Suprapubic skin (tissue), 4 donors: ENCODE measurements at regions not wholly inside any gene's neighbourhood (a gene's known extent, or its start where the extent isn't known, plus 50 kb on each side); places are given as distances from the start of the nearest gene placed in this dataset.

Experiments
- DNase-seq, 2 donors: peaks; one replicate each; pipeline ENCODE4 v3.0.0-alpha.2; 2019; ENCODE audit warnings: low spot score in 2 of 2
- H3K27ac ChIP-seq: fragments of 200-600 bp; sonication (generic); one replicate; pipeline ENCODE4 v1.5.1; 2019
- H3K27me3 ChIP-seq: fragments of 200-600 bp; sonication (generic); one replicate; pipeline ENCODE4 v1.5.1; 2019
- H3K36me3 ChIP-seq: fragments of 200-600 bp; sonication (generic); one replicate; pipeline ENCODE4 v1.5.1; 2019
- H3K4me1 ChIP-seq: fragments of 200-600 bp; sonication (generic); one replicate; pipeline ENCODE4 v1.5.1; 2019
- H3K4me3 ChIP-seq: fragments of 200-600 bp; sonication (generic); one replicate; pipeline ENCODE4 v1.5.1; 2019; ENCODE audit warnings: mild to moderate bottlenecking
- H3K9me3 ChIP-seq: fragments of 200-600 bp; sonication (generic); one replicate; pipeline ENCODE4 v1.5.1; 2019
- CTCF ChIP-seq, 2 donors: fragments of 200-600 bp in 1 of 2; fragments of 450-650 bp in 1 of 2; sonication (generic) in 1 of 2; IDR thresholded peaks; one replicate each; pipeline ENCODE4 v1.5.1; 2016 to 2019; ENCODE audit warnings: antibody characterized with exemption in 2 of 2, mild to moderate bottlenecking in 1 of 2, moderate library complexity in 1 of 2
- EP300 ChIP-seq: sonication (generic); formaldehyde crosslinking; IDR thresholded peaks from one replicate; pipeline ENCODE4 v1.6.1; 2017; ENCODE audit warnings: antibody characterized with exemption
- POLR2A ChIP-seq, 2 donors: fragments of 450-650 bp; IDR thresholded peaks; one replicate each; pipeline ENCODE4 v1.6.1; 2017; ENCODE audit warnings: antibody characterized with exemption in 2 of 2, mild to moderate bottlenecking in 2 of 2, moderate library complexity in 2 of 2
- POLR2AphosphoS5 ChIP-seq, 3 donors: sonication (generic); formaldehyde crosslinking; IDR thresholded peaks; one replicate each; pipeline ENCODE4 v1.6.1; 2017; ENCODE audit warnings: antibody characterized with exemption in 3 of 3
- WGBS: methylation state at CpG from one replicate; pipeline ENCODE4 v1.1.5; 2018; 5-methylcytosine and 5-hydroxymethylcytosine counted together

GRCh38 chrX:3815896-3816664 is 102.6 kb upstream of the PRKX start:
- Histone ChIP-seq H3K9me3 (no peaks in the 10 kb centered on the region), H3K4me3 (peak overlapping the region; percentile 65), H3K27ac (peak overlapping the region; percentile 88), H3K36me3 (no peaks in the 10 kb centered on the region), H3K4me1 (peaks cover 4% of the 10 kb centered on the region), H3K27me3 (no peaks in the 10 kb centered on the region)
- 2% methylated on average over 25 of the region's 50 CpGs for WGBS
- peak; percentile 76 to 80 for DNase-seq
- TF ChIP-seq POLR2A (IDR thresholded peaks at IDR 0.05) (no peak), CTCF (IDR thresholded peaks at IDR 0.05) (no peak), EP300 (no peak), POLR2AphosphoS5 (IDR thresholded peaks at IDR 0.05) (no peak)

- 28% methylated on average over 16 of the region's 16 CpGs for WGBS
- no peak for DNase-seq
- peaks cover under 1% of the 10 kb centered on the region for H3K4me1 ChIP-seq
- H3K27ac ChIP-seq, result no peak overlapping the region
- H3K27me3 ChIP-seq, result no peaks in the 10 kb centered on the region
- TF ChIP-seq POLR2A (IDR thresholded peaks at IDR 0.05) (no peak), EP300 (no peak), CTCF (IDR thresholded peaks at IDR 0.05) (peak in 1 of 2 donors; percentile 52)
- H3K9me3 ChIP-seq, result no peaks in the 10 kb centered on the region
- no peak overlapping the region for H3K4me3 ChIP-seq
- no peaks in the 10 kb centered on the region for H3K36me3 ChIP-seq
These were observed 98.2 kb upstream of the PRKX start for GRCh38 chrX:3811331-3812311.

GRCh38 chrX:3807906-3808305 is 94.5 kb upstream of the PRKX start:
- H3K4me3 ChIP-seq, result no peak overlapping the region
- WGBS, result 42% methylated on average over 4 of the region's 4 CpGs
- H3K36me3 ChIP-seq, result no peaks in the 10 kb centered on the region
- H3K9me3 ChIP-seq, result no peaks in the 10 kb centered on the region
- TF ChIP-seq POLR2A (IDR thresholded peaks at IDR 0.05) (no peak), EP300 (no peak), CTCF (IDR thresholded peaks at IDR 0.05) (no peak), POLR2AphosphoS5 (IDR thresholded peaks at IDR 0.05) (no peak)
- H3K27ac ChIP-seq, result no peak overlapping the region
- no peaks in the 10 kb centered on the region for H3K4me1 ChIP-seq
- no peaks in the 10 kb centered on the region for H3K27me3 ChIP-seq
- DNase-seq, result no peak

GRCh38 chrX:3806630-3807029 is 93.2 kb upstream of the PRKX start:
- Histone ChIP-seq H3K27me3 (no peaks in the 10 kb centered on the region), H3K27ac (no peak overlapping the region), H3K4me1 (no peaks in the 10 kb centered on the region), H3K4me3 (no peak overlapping the region), H3K36me3 (no peaks in the 10 kb centered on the region), H3K9me3 (no peaks in the 10 kb centered on the region)
- DNase-seq, result no peak
- WGBS, result 26% methylated on average over 10 of the region's 10 CpGs
- TF ChIP-seq EP300, result no peak
- TF ChIP-seq POLR2AphosphoS5 (IDR thresholded peaks at IDR 0.05), result no peak
- TF ChIP-seq CTCF (IDR thresholded peaks at IDR 0.05), result no peak
- TF ChIP-seq POLR2A (IDR thresholded peaks at IDR 0.05), result no peak

- TF ChIP-seq POLR2A (IDR thresholded peaks at IDR 0.05) (no peak), EP300 (no peak), POLR2AphosphoS5 (IDR thresholded peaks at IDR 0.05) (no peak), CTCF (IDR thresholded peaks at IDR 0.05) (no peak)
- 68% methylated on average over 4 of the region's 4 CpGs for WGBS
- H3K9me3 ChIP-seq, result no peaks in the 10 kb centered on the region
- H3K27ac ChIP-seq, result no peak overlapping the region
- H3K36me3 ChIP-seq, result no peaks in the 10 kb centered on the region
- H3K4me3 ChIP-seq, result no peak overlapping the region
- no peak for DNase-seq
- H3K4me1 ChIP-seq, result no peaks in the 10 kb centered on the region
- no peaks in the 10 kb centered on the region for H3K27me3 ChIP-seq
These were observed 90.3 kb upstream of the PRKX start for GRCh38 chrX:3803713-3804112.
